HCT116 (cell line): ENCODE measurements at regions not wholly inside any gene's neighbourhood (a gene's known extent, or its start where the extent isn't known, plus 50 kb on each side); places are given as distances from the start of the nearest gene placed in this dataset.

Experiments used
- ATAC-seq: fragments of 200-7000 bp; cut with Tn5 transposase; 2 replicates; pipeline ENCODE4 v1.9.1; 2020; ENCODE audit warnings: mild to moderate bottlenecking, moderate library complexity
- BruUV-seq: library from RNA; stranded (reverse); fragments of 400-500 nt; replicated peaks from 2 replicates; lab custom pipeline; 2021; lab: Mats Ljungman, UMichigan
- CTCF ChIA-PET: fragments of 300-600 bp; sonication (Branson Sonifier 250); formaldehyde crosslinking; loops from one replicate; lab custom pipeline; 2021; ENCODE audit warnings: antibody characterized with exemption; lab: Charles Lee
- POLR2A ChIA-PET: fragments of 300-600, 350-600 bp; sonication (Branson Sonifier 250); formaldehyde crosslinking; loops from one replicate; lab custom pipeline; 2021; ENCODE audit warnings: antibody characterized with exemption; lab: Charles Lee
- RAD21 ChIA-PET, 2 experiments: fragments of 300-600 bp; sonication (Branson Sonifier 250); formaldehyde crosslinking; loops; one replicate each; lab custom pipeline; 2023; ENCODE audit warnings: low total read pairs in 2 of 2; ENCODE audit not compliant: uncharacterized antibody in 2 of 2, unreplicated experiment in 2 of 2, low non-redundant PET in 1 of 2; lab: Charles Lee
- DNase-seq: peaks from one replicate; pipeline ENCODE4 v3.0.0-alpha.2; 2010; ENCODE audit warnings: low read depth, low spot score
- H2AFZ ChIP-seq: fragments of 200-600 bp; shearing (Covaris generic), sonication (generic); 2 replicates; pipeline ENCODE4 v1.6.1; 2017; ENCODE audit warnings: low read depth, mixed run types, mixed read lengths, antibody characterized with exemption, low read length; ENCODE audit not compliant: poor library complexity, severe bottlenecking
- H3K27ac ChIP-seq: 2 replicates; pipeline ENCODE4 v1.5.1; 2012; ENCODE audit warnings: low read depth, low read length
- H3K27me3 ChIP-seq: fragments of 200-600 bp; sonication (generic); 2 replicates; pipeline ENCODE4 v1.6.1; 2016; ENCODE audit warnings: mixed run types, low read length, mixed read lengths; ENCODE audit not compliant: insufficient read depth
- H3K36me3 ChIP-seq, 2 experiments: fragments of 200-500 bp in 1 of 2; fragments of 200-600 bp in 1 of 2; sonication (Bioruptor generic) in 1 of 2; sonication (generic) in 1 of 2; 2 replicates each; pipeline versions ENCODE4 v1.5.1 to v1.6.1; 2014 to 2016; ENCODE audit warnings: low read length in 2 of 2, inconsistent platforms in 1 of 2, mixed read lengths in 1 of 2, mixed run types in 1 of 2; ENCODE audit not compliant: insufficient read depth in 2 of 2, control insufficient read depth in 1 of 2
- H3K4me1 ChIP-seq, 2 experiments: fragments of 200-600 bp in 1 of 2; sonication (generic) in 1 of 2; 2 replicates each; pipeline versions ENCODE4 v1.5.1 to v1.6.1; 2012 to 2017; ENCODE audit warnings: low read length in 2 of 2, inconsistent platforms in 1 of 2, mild to moderate bottlenecking in 1 of 2, mixed read lengths in 1 of 2, mixed run types in 1 of 2, moderate library complexity in 1 of 2; ENCODE audit not compliant: insufficient read depth in 2 of 2, control insufficient read depth in 1 of 2
- H3K4me2 ChIP-seq: fragments of 200-600 bp; sonication (generic); 2 replicates; pipeline ENCODE4 v1.6.1; 2017; ENCODE audit warnings: mixed run types, low read length, mixed read lengths
- H3K4me3 ChIP-seq, 2 experiments: fragments of 200-600 bp in 1 of 2; sonication (generic) in 1 of 2; replicated peaks in 1 of 2; 2 replicates each; pipeline ENCODE4 v1.5.1; 2011 to 2016; ENCODE audit warnings: low read length in 2 of 2, control low read depth in 1 of 2, low read depth in 1 of 2, mild to moderate bottlenecking in 1 of 2, mixed read lengths in 1 of 2, mixed run types in 1 of 2
- H3K79me2 ChIP-seq: fragments of 200-600 bp; sonication (generic); 2 replicates; pipeline ENCODE4 v1.6.1; 2017; ENCODE audit warnings: mild to moderate bottlenecking, mixed run types, low read length, moderate library complexity, mixed read lengths; ENCODE audit not compliant: insufficient read depth
- H3K9ac ChIP-seq: fragments of 200-600 bp; sonication (generic); 2 replicates; pipeline ENCODE4 v1.6.1; 2016; ENCODE audit warnings: low read length, mixed read lengths
- H3K9me2 ChIP-seq: fragments of 200-600 bp; sonication (generic), shearing (Covaris generic); 2 replicates; pipeline ENCODE4 v1.6.1; 2017; ENCODE audit warnings: mixed run types, mild to moderate bottlenecking, moderate library complexity; ENCODE audit not compliant: insufficient read depth
- H3K9me3 ChIP-seq, 2 experiments: fragments of 200-500 bp in 1 of 2; fragments of 200-600 bp in 1 of 2; sonication (Bioruptor generic) in 1 of 2; sonication (generic) in 1 of 2; 2 replicates each; pipeline ENCODE4 v1.6.1; 2014 to 2017; ENCODE audit warnings: low read length in 2 of 2, mixed read lengths in 2 of 2, inconsistent platforms in 1 of 2, low read depth in 1 of 2, mild to moderate bottlenecking in 1 of 2, mixed run types in 1 of 2, moderate library complexity in 1 of 2; ENCODE audit not compliant: control insufficient read depth in 1 of 2, insufficient read depth in 1 of 2
- H4K20me1 ChIP-seq: fragments of 200-600 bp; sonication (generic), shearing (Covaris generic); 2 replicates; pipeline ENCODE4 v1.6.1; 2017; ENCODE audit warnings: mixed run types, mild to moderate bottlenecking, moderate library complexity; ENCODE audit not compliant: insufficient read depth
- CBX3 ChIP-seq: IDR thresholded peaks from 2 replicates; pipeline ENCODE4 v1.6.1; 2012; ENCODE audit warnings: low read depth
- EGR1 ChIP-seq: IDR thresholded peaks from 2 replicates; pipeline ENCODE4 v1.6.1; 2012; ENCODE audit warnings: low read depth
- ELF1 ChIP-seq: IDR thresholded peaks from 2 replicates; pipeline ENCODE4 v1.6.1; 2012; ENCODE audit warnings: low read depth, borderline replicate concordance
- EZH2phosphoT487 ChIP-seq: fragments of 200-600 bp; IDR thresholded peaks from 2 replicates; pipeline ENCODE4 v1.6.1; 2018; ENCODE audit warnings: antibody characterized with exemption, borderline replicate concordance
- RAD21 ChIP-seq: IDR thresholded peaks from 2 replicates; pipeline ENCODE4 v1.6.1; 2012; ENCODE audit warnings: low read depth, mild to moderate bottlenecking
- SIN3A ChIP-seq: IDR thresholded peaks from 2 replicates; pipeline ENCODE4 v1.6.1; 2012; ENCODE audit warnings: low read depth
- SRF ChIP-seq: IDR thresholded peaks from 2 replicates; pipeline ENCODE4 v1.6.1; 2012; ENCODE audit warnings: low read depth
- TCF7L2 ChIP-seq: IDR thresholded peaks from 2 replicates; pipeline ENCODE4 v1.7.0; 2011; ENCODE audit warnings: borderline replicate concordance, inconsistent platforms; ENCODE audit not compliant: insufficient read depth, insufficient read length; ENCODE audit errors: extremely low read depth
- ZFX ChIP-seq: fragments of 450-650 bp; IDR thresholded peaks from 2 replicates; pipeline ENCODE4 v1.6.1; 2017
- ZNF274 ChIP-seq: fragments of 200-500 bp; sonication (Bioruptor generic); IDR thresholded peaks from 2 replicates; pipeline ENCODE4 v1.6.1; 2014; ENCODE audit warnings: mild to moderate bottlenecking, low read depth, low read length, inconsistent platforms
- intact Hi-C: fragments of 100-400 bp; cut with micrococcal nuclease; formaldehyde crosslinking; loops from 2 replicates; pipeline ENCODE4 v1.10.0; 2022
- TF ChIP-seq, protein P1 (sequence below), 3 experiments: fragments of 200-600 bp in 1 of 3; sonication (generic) in 1 of 3; IDR thresholded peaks in 2 of 3; conservative IDR thresholded peaks in 1 of 3; 2 replicates each; pipeline ENCODE4 v1.5.1; 2012 to 2017; ENCODE audit warnings: low read depth in 2 of 3, low read length in 2 of 3, antibody characterized with exemption in 1 of 3, borderline replicate concordance in 1 of 3, control low read depth in 1 of 3, mild to moderate bottlenecking in 1 of 3, mixed read lengths in 1 of 3, mixed run types in 1 of 3, moderate library complexity in 1 of 3; ENCODE audit not compliant: insufficient read depth in 1 of 3
- TF ChIP-seq, protein P2 (sequence below): IDR thresholded peaks from 2 replicates; pipeline ENCODE4 v1.6.1; 2012; ENCODE audit warnings: low read depth

DNA sequence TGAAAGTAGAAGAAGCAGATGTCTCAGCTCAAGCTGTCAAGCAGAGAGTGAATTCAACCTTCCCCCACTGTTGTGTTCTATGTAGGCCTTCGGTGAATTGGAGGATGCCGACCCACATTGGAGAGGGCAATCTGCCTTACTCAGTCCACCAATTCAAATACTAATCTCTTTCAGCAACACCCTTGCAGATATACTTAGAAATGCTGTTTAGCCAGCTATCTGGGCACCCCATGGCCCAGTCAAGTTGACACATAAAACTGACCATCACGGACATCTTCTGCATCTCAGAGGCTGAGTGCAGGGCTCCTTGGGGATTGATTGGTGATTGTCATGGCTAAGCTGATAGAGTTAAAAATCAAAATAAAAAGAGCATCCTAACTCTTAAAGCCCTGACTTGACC lies 58.3 kb downstream of the IRX3 start:
- POLR2A ChIA-PET, result no interaction called here
- RAD21 ChIA-PET, result no interaction called here
- H3K4me1 ChIP-seq, result no peaks in the 10 kb centered on the region
- H3K27ac ChIP-seq, result no peak overlapping the region
- intact Hi-C loops, result no loop called here
- H3K9ac ChIP-seq, result no peak overlapping the region
- no peaks in the 10 kb centered on the region for H3K9me2 ChIP-seq
- peaks cover 14% of the 10 kb centered on the region; the same call in 1 of the 2 replicates for H3K27me3 ChIP-seq
- H3K4me2 ChIP-seq, result no peak overlapping the region
- BruUV-seq, result no TSS peak
- no peaks in the 10 kb centered on the region for H3K79me2 ChIP-seq
- no peak for TF ChIP-seq ELF1
- no peak for TF ChIP-seq EZH2phosphoT487
- TF ChIP-seq, protein P1, sequence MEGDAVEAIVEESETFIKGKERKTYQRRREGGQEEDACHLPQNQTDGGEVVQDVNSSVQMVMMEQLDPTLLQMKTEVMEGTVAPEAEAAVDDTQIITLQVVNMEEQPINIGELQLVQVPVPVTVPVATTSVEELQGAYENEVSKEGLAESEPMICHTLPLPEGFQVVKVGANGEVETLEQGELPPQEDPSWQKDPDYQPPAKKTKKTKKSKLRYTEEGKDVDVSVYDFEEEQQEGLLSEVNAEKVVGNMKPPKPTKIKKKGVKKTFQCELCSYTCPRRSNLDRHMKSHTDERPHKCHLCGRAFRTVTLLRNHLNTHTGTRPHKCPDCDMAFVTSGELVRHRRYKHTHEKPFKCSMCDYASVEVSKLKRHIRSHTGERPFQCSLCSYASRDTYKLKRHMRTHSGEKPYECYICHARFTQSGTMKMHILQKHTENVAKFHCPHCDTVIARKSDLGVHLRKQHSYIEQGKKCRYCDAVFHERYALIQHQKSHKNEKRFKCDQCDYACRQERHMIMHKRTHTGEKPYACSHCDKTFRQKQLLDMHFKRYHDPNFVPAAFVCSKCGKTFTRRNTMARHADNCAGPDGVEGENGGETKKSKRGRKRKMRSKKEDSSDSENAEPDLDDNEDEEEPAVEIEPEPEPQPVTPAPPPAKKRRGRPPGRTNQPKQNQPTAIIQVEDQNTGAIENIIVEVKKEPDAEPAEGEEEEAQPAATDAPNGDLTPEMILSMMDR (IDR thresholded peaks at IDR 0.05 in 2 of 3, conservative IDR thresholded peaks at IDR 0.05 in 1 of 3; ENCODE audit: borderline replicate concordance in 1 of 3, insufficient read depth in 1 of 3, low read depth in 2 of 3, low read length in 2 of 3), result no peak
- TF ChIP-seq SRF, result no peak
- no peak for TF ChIP-seq ZNF274
- TF ChIP-seq EGR1, result no peak
- TF ChIP-seq, protein P2, sequence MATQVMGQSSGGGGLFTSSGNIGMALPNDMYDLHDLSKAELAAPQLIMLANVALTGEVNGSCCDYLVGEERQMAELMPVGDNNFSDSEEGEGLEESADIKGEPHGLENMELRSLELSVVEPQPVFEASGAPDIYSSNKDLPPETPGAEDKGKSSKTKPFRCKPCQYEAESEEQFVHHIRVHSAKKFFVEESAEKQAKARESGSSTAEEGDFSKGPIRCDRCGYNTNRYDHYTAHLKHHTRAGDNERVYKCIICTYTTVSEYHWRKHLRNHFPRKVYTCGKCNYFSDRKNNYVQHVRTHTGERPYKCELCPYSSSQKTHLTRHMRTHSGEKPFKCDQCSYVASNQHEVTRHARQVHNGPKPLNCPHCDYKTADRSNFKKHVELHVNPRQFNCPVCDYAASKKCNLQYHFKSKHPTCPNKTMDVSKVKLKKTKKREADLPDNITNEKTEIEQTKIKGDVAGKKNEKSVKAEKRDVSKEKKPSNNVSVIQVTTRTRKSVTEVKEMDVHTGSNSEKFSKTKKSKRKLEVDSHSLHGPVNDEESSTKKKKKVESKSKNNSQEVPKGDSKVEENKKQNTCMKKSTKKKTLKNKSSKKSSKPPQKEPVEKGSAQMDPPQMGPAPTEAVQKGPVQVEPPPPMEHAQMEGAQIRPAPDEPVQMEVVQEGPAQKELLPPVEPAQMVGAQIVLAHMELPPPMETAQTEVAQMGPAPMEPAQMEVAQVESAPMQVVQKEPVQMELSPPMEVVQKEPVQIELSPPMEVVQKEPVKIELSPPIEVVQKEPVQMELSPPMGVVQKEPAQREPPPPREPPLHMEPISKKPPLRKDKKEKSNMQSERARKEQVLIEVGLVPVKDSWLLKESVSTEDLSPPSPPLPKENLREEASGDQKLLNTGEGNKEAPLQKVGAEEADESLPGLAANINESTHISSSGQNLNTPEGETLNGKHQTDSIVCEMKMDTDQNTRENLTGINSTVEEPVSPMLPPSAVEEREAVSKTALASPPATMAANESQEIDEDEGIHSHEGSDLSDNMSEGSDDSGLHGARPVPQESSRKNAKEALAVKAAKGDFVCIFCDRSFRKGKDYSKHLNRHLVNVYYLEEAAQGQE, result no peak
- no peak for TF ChIP-seq ZFX
- no peak for TF ChIP-seq RAD21
- TF ChIP-seq SIN3A, result no peak
- no peak for TF ChIP-seq CBX3
- no peak for TF ChIP-seq TCF7L2
- no peak overlapping the region for H3K4me3 ChIP-seq
- no peaks in the 10 kb centered on the region for H4K20me1 ChIP-seq
- H2AFZ ChIP-seq, result no peak overlapping the region
- ATAC-seq (no peak), DNase-seq (no peak)
- H3K36me3 ChIP-seq, result no peaks in the 10 kb centered on the region
- CTCF ChIA-PET, result no interaction called here
- no peaks in the 10 kb centered on the region for H3K9me3 ChIP-seq
